ENCODE measurements at regions not wholly inside any gene's neighbourhood (a gene's known extent, or its start where the extent isn't known, plus 50 kb on each side); places are given as distances from the start of the nearest gene placed in this dataset.

- POLR2A ChIA-PET: no interaction called here
- WGBS (ENCODE audit: low lambda C conversion rate): 54% methylated on average over 2 of the region's 2 CpGs
- no peak for TF ChIP-seq PBX3 (IDR thresholded peaks at IDR 0.05)
- no peak for TF ChIP-seq USF2 (IDR thresholded peaks at IDR 0.05; ENCODE audit: borderline replicate concordance, low read depth, low read length)
- TF ChIP-seq TCF12 (IDR thresholded peaks at IDR 0.05): no peak
- TF ChIP-seq FOSL2 (IDR thresholded peaks at IDR 0.05; ENCODE audit: borderline replicate concordance, low read depth): no peak
- no peak for TF ChIP-seq YY1 (IDR thresholded peaks at IDR 0.05; ENCODE audit: low read depth)
- no peak for TF ChIP-seq EP300 (IDR thresholded peaks at IDR 0.05; ENCODE audit: borderline replicate concordance in 1 of 2, low read depth in 1 of 2, low read length in 1 of 2)
- TF ChIP-seq NRF1 (IDR thresholded peaks at IDR 0.05; ENCODE audit: low read depth, low read length): no peak
- no peak for TF ChIP-seq FOXJ3 (CRISPR knock-in tag; IDR thresholded peaks at IDR 0.05)
- TF ChIP-seq POLR2AphosphoS5 (IDR thresholded peaks at IDR 0.05; ENCODE audit: low read depth, low read length): no peak
- no peak for TF ChIP-seq TEAD4 (IDR thresholded peaks at IDR 0.05; ENCODE audit: borderline replicate concordance, insufficient read depth)
- no peak for TF ChIP-seq USF1 (IDR thresholded peaks at IDR 0.05; ENCODE audit: borderline replicate concordance, low read depth)
- TF ChIP-seq NFIC (IDR thresholded peaks at IDR 0.05; ENCODE audit: borderline replicate concordance): no peak
Observed at GRCh38 chr6:14595751-14596150, 478.2 kb downstream of the CD83 start.

GRCh38 chr6:14596410-14596809, 478.8 kb downstream of the CD83 start:
- Histone ChIP-seq H4K20me1 (ENCODE audit: insufficient read depth) (no peaks in the 10 kb centered on the region), H3K27ac (ENCODE audit: low read depth in 2 of 2, low read length in 1 of 2) (no peak overlapping the region), H3K36me3 (replicated peaks in 1 of 2; ENCODE audit: control insufficient read depth in 1 of 2, insufficient read depth in 2 of 2, low read length in 1 of 2) (no peaks in the 10 kb centered on the region), H2AFZ (ENCODE audit: low read depth) (no peak overlapping the region), H3K27me3 (ENCODE audit: insufficient read depth) (no peaks in the 10 kb centered on the region), H3K4me2 (no peak overlapping the region), H3K9me3 (no peaks in the 10 kb centered on the region), H3K4me3 (ENCODE audit: low read depth in 2 of 2, low read length in 1 of 2) (no peak overlapping the region), H3K9ac (no peak overlapping the region), H3K9me2 (no peaks in the 10 kb centered on the region), H3K4me1 (ENCODE audit: control insufficient read depth in 1 of 2, insufficient read depth in 2 of 2, low read depth in 1 of 2, low read length in 1 of 2) (no peaks in the 10 kb centered on the region; a peak in 1 of 4 replicates), H3F3A (replicated peaks; ENCODE audit: insufficient read depth) (no peaks in the 10 kb centered on the region), H3K79me2 (ENCODE audit: insufficient read depth) (no peaks in the 10 kb centered on the region)
- ChIA-PET POLR2A (no interaction called here), CTCF (no interaction called here)
- no peak for DNase-seq
- 77% methylated on average over 3 of the region's 4 CpGs for WGBS (ENCODE audit: low lambda C conversion rate)
- no peak for TF ChIP-seq POLR2AphosphoS5 (IDR thresholded peaks at IDR 0.05; ENCODE audit: low read depth, low read length)
- no peak for TF ChIP-seq IRF3 (IDR thresholded peaks at IDR 0.05; ENCODE audit: low read depth, low read length)
- no peak for TF ChIP-seq GABPA (IDR thresholded peaks at IDR 0.05; ENCODE audit: low read depth)
- TF ChIP-seq CTCF (IDR thresholded peaks at IDR 0.05): no peak
- TF ChIP-seq JUND (IDR thresholded peaks at IDR 0.05): no peak
- TF ChIP-seq SMC3 (IDR thresholded peaks at IDR 0.05; ENCODE audit: low read depth, low read length): no peak
- no peak for TF ChIP-seq TCF12 (IDR thresholded peaks at IDR 0.05)
- no peak for TF ChIP-seq USF1 (IDR thresholded peaks at IDR 0.05; ENCODE audit: borderline replicate concordance, low read depth)
- TF ChIP-seq RFX5 (IDR thresholded peaks at IDR 0.05; ENCODE audit: low read length): no peak
- TF ChIP-seq SIN3A (IDR thresholded peaks at IDR 0.05; ENCODE audit: borderline replicate concordance, low read depth, low read length): no peak
- TF ChIP-seq GATA2 (CRISPR knock-in tag; IDR thresholded peaks at IDR 0.05): no peak

More at GRCh38 chr6:14595751-14596150, 478.2 kb downstream of the CD83 start:
- CTCF ChIA-PET: no interaction called here
- Histone ChIP-seq H3K9me3 (no peaks in the 10 kb centered on the region), H3K79me2 (ENCODE audit: insufficient read depth) (no peaks in the 10 kb centered on the region), H3K4me1 (ENCODE audit: control insufficient read depth in 1 of 2, insufficient read depth in 2 of 2, low read depth in 1 of 2, low read length in 1 of 2) (no peaks in the 10 kb centered on the region; a peak in 1 of 4 replicates), H3K27me3 (ENCODE audit: insufficient read depth) (no peaks in the 10 kb centered on the region), H3K4me3 (ENCODE audit: low read depth in 2 of 2, low read length in 1 of 2) (no peak overlapping the region), H2AFZ (ENCODE audit: low read depth) (no peak overlapping the region), H4K20me1 (ENCODE audit: insufficient read depth) (no peaks in the 10 kb centered on the region), H3K9ac (no peak overlapping the region), H3K36me3 (replicated peaks in 1 of 2; ENCODE audit: control insufficient read depth in 1 of 2, insufficient read depth in 2 of 2, low read length in 1 of 2) (no peaks in the 10 kb centered on the region), H3F3A (replicated peaks; ENCODE audit: insufficient read depth) (no peaks in the 10 kb centered on the region), H3K4me2 (no peak overlapping the region), H3K27ac (ENCODE audit: low read depth in 2 of 2, low read length in 1 of 2) (no peak overlapping the region), H3K9me2 (no peaks in the 10 kb centered on the region)
- DNase-seq: no peak

Data from SK-N-SH (cell line).